H1 (cell line): ENCODE measurements at regions not wholly inside any gene's neighbourhood (a gene's known extent, or its start where the extent isn't known, plus 50 kb on each side); places are given as distances from the start of the nearest gene placed in this dataset.

Experiments used
- CTCF ChIA-PET: fragments of 300-600 bp; sonication (Branson Sonifier 250); formaldehyde crosslinking; loops from one replicate; lab custom pipeline; 2021; ENCODE audit not compliant: partially characterized antibody; lab: Charles Lee
- POLR2A ChIA-PET: fragments of 300-600 bp; sonication (Branson Sonifier 250); formaldehyde crosslinking; loops from one replicate; lab custom pipeline; 2021; ENCODE audit warnings: inconsistent platforms; ENCODE audit not compliant: partially characterized antibody; lab: Charles Lee
- DNase-seq, 2 experiments: peaks; one replicate each; pipeline versions ENCODE4 v3.0.0 to v3.0.0-alpha.2; 2010 to 2022; ENCODE audit warnings: low spot score in 2 of 2, low read depth in 1 of 2, mixed read lengths in 1 of 2
- FAIRE-seq: peaks from 2 replicates; lab custom pipeline; 2011; peaks lifted over from hg19 to GRCh38; lab: Jason Lieb, UNC
- H2AFZ ChIP-seq: 2 replicates; pipeline ENCODE4 v1.8.1; 2012; ENCODE audit warnings: low read length, inconsistent platforms
- H2AK5ac ChIP-seq: 2 replicates; pipeline ENCODE4 v1.6.1; 2013; ENCODE audit warnings: low read depth, low read length
- H2BK120ac ChIP-seq: replicated peaks from 2 replicates; pipeline ENCODE3; 2013; ENCODE audit warnings: low read depth, low read length, inconsistent platforms
- H2BK12ac ChIP-seq: 2 replicates; pipeline ENCODE4 v1.6.1; 2013; ENCODE audit warnings: low read depth, low read length
- H2BK15ac ChIP-seq: 2 replicates; pipeline ENCODE4 v1.6.1; 2013; ENCODE audit warnings: low read length
- H2BK20ac ChIP-seq: 2 replicates; pipeline ENCODE4 v1.6.1; 2013; ENCODE audit warnings: low read length
- H2BK5ac ChIP-seq: 2 replicates; pipeline ENCODE4 v1.6.1; 2013; ENCODE audit warnings: low read depth, low read length
- H3K14ac ChIP-seq: 2 replicates; pipeline ENCODE4 v1.6.1; 2013; ENCODE audit warnings: inconsistent platforms; ENCODE audit not compliant: insufficient read length
- H3K18ac ChIP-seq: 2 replicates; pipeline ENCODE4 v1.6.1; 2013; ENCODE audit warnings: low read length; ENCODE audit errors: extremely low read depth
- H3K23ac ChIP-seq: 2 replicates; pipeline ENCODE4 v1.6.1; 2013; ENCODE audit warnings: inconsistent platforms; ENCODE audit not compliant: insufficient read length
- H3K23me2 ChIP-seq: 2 replicates; pipeline ENCODE4 v1.6.1; 2013; ENCODE audit warnings: low read depth, low read length
- H3K27ac ChIP-seq: 2 replicates; pipeline ENCODE4 v1.6.1; 2011; ENCODE audit warnings: low read depth, low read length, inconsistent platforms
- H3K27me3 ChIP-seq, 4 experiments: replicated peaks in 1 of 4; 1 replicate in 1 of 4; 2 replicates in 3 of 4; pipeline versions ENCODE4 v1.6.1 to v1.8.1; 2011 to 2013; ENCODE audit warnings: low read length in 3 of 4, mild to moderate bottlenecking in 3 of 4, inconsistent platforms in 2 of 4, mixed read lengths in 2 of 4, moderate library complexity in 1 of 4; ENCODE audit not compliant: control insufficient read depth in 3 of 4, insufficient read depth in 3 of 4; ENCODE audit errors: extremely low read depth in 1 of 4
- H3K36me3 ChIP-seq, 4 experiments: 2 replicates each; pipeline versions ENCODE4 v1.6.1 to v1.8.1; 2011 to 2013; ENCODE audit warnings: mild to moderate bottlenecking in 4 of 4, low read length in 3 of 4, moderate library complexity in 2 of 4, control low read depth in 1 of 4, inconsistent platforms in 1 of 4; ENCODE audit not compliant: insufficient read depth in 4 of 4, control insufficient read depth in 2 of 4
- H3K4ac ChIP-seq: replicated peaks from 2 replicates; pipeline ENCODE3; 2013; ENCODE audit warnings: low read length, low read depth, mixed read lengths, inconsistent platforms; ENCODE audit not compliant: insufficient read length
- H3K4me1 ChIP-seq, 4 experiments: replicated peaks in 1 of 4; 1 replicate in 1 of 4; 2 replicates in 3 of 4; pipeline versions ENCODE4 v1.6.1 to v1.8.1; 2011 to 2013; ENCODE audit warnings: low read length in 3 of 4, inconsistent platforms in 2 of 4, mixed read lengths in 1 of 4; ENCODE audit not compliant: insufficient read depth in 4 of 4, control insufficient read depth in 3 of 4
- H3K4me2 ChIP-seq, 2 experiments: 2 replicates each; pipeline versions ENCODE4 v1.6.1 to v1.8.1; 2011 to 2013; ENCODE audit warnings: low read depth in 2 of 2, low read length in 2 of 2, control low read depth in 1 of 2, inconsistent platforms in 1 of 2, mild to moderate bottlenecking in 1 of 2; ENCODE audit not compliant: insufficient read depth in 1 of 2
- H3K4me3 ChIP-seq, 4 experiments: fragments of 200-600, 300-600 bp in 1 of 4; sonication (generic), shearing (Covaris generic), sonication (Bioruptor Twin) in 1 of 4; 2 replicates each; pipeline versions ENCODE4 v1.5.1 to v1.8.1; 2011 to 2016; ENCODE audit warnings: low read length in 4 of 4, low read depth in 3 of 4, control low read depth in 2 of 4, inconsistent platforms in 2 of 4, mild to moderate bottlenecking in 2 of 4, mixed read lengths in 1 of 4, moderate library complexity in 1 of 4; ENCODE audit not compliant: insufficient read depth in 2 of 4; ENCODE audit errors: extremely low read depth in 1 of 4
- H3K56ac ChIP-seq: replicated peaks from 2 replicates; pipeline ENCODE3; 2013; ENCODE audit warnings: low read depth, mild to moderate bottlenecking, mixed read lengths, low read length, inconsistent platforms; ENCODE audit not compliant: insufficient read length
- H3K79me1 ChIP-seq: 2 replicates; pipeline ENCODE4 v1.6.1; 2013; ENCODE audit warnings: low read depth, low read length, control low read depth
- H3K79me2 ChIP-seq, 2 experiments: 2 replicates each; pipeline versions ENCODE4 v1.6.1 to v1.8.1; 2012 to 2013; ENCODE audit warnings: low read length in 2 of 2, mild to moderate bottlenecking in 2 of 2, inconsistent platforms in 1 of 2; ENCODE audit not compliant: insufficient read depth in 2 of 2, control insufficient read depth in 1 of 2
- H3K9ac ChIP-seq, 4 experiments: replicated peaks in 1 of 4; 1 replicate in 1 of 4; 2 replicates in 3 of 4; pipeline versions ENCODE4 v1.6.1 to v1.8.1; 2011 to 2013; ENCODE audit warnings: low read depth in 3 of 4, low read length in 3 of 4, control low read depth in 2 of 4, mild to moderate bottlenecking in 2 of 4, moderate library complexity in 2 of 4, inconsistent platforms in 1 of 4; ENCODE audit errors: extremely low read depth in 1 of 4
- H3K9me3 ChIP-seq, 2 experiments: 2 replicates each; pipeline versions ENCODE4 v1.6.1 to v1.8.1; 2012 to 2013; ENCODE audit warnings: mild to moderate bottlenecking in 2 of 2, moderate library complexity in 2 of 2, control low read depth in 1 of 2, inconsistent platforms in 1 of 2, low read depth in 1 of 2, low read length in 1 of 2, mixed read lengths in 1 of 2; ENCODE audit not compliant: insufficient read depth in 2 of 2
- H4K20me1 ChIP-seq, 2 experiments: replicated peaks in 1 of 2; 2 replicates each; pipeline versions ENCODE3 to v1.8.1; 2011 to 2013; ENCODE audit warnings: inconsistent platforms in 2 of 2, low read length in 2 of 2, mild to moderate bottlenecking in 1 of 2; ENCODE audit not compliant: insufficient read depth in 2 of 2, control insufficient read depth in 1 of 2
- H4K5ac ChIP-seq: 2 replicates; pipeline ENCODE4 v1.6.1; 2013; ENCODE audit warnings: low read length, low read depth, mixed read lengths, inconsistent platforms; ENCODE audit not compliant: insufficient read length
- H4K8ac ChIP-seq: 2 replicates; pipeline ENCODE4 v1.8.0; 2013; ENCODE audit warnings: mild to moderate bottlenecking, moderate library complexity, low read length, inconsistent platforms; ENCODE audit not compliant: insufficient read depth; ENCODE audit errors: extremely low read depth
- H4K91ac ChIP-seq: replicated peaks from 2 replicates; pipeline ENCODE3; 2013; ENCODE audit warnings: low read length, mixed read lengths, inconsistent platforms; ENCODE audit not compliant: insufficient read length
- JUND ChIP-seq: IDR thresholded peaks from 2 replicates; pipeline ENCODE4 v1.6.1; 2011; ENCODE audit warnings: mild to moderate bottlenecking, improper control_type of control experiment, low read length
- WGBS, 2 experiments: shearing (Covaris generic) in 1 of 2; methylation state at CpG; one replicate each; pipeline versions ENCODE4 v1.1.6 to v1.1.7; 2013 to 2015; ENCODE audit warnings: low lambda C conversion rate in 2 of 2, mixed read lengths in 2 of 2, inconsistent platforms in 1 of 2, low coverage in 1 of 2, missing lambda C conversion rate in 1 of 2; ENCODE audit not compliant: insufficient replicate concordance in 2 of 2, insufficient coverage in 1 of 2, insufficient read length in 1 of 2; ENCODE audit errors: extremely low coverage in 1 of 2, missing lambda C conversion rate in 1 of 2; 5-methylcytosine and 5-hydroxymethylcytosine counted together

DNA sequence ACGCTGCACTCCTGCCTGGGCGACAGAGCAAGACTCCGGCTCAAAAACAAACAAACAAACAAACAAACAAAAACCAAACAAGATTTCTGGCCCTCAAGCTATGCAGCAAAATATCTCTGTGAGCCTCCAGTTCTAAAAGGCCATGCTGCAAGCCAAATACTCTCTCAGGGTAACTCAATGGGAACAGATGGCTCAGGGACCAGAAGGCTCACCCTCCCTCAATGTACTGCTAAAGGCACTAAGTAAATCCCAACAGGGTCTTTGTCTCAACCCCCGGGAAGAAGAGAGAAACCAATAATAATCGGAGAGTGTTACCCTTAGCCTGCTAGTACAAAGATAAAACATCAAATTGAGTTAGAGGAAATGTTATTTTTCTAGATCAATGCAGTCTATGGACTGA lies 119.7 kb upstream of the ZC3H12C start:
- Histone ChIP-seq H3K4me2 (no peak overlapping the region), H3K18ac (no peak overlapping the region)

More for the DNA sequence above, 119.7 kb upstream of the ZC3H12C start:
- no peak overlapping the region for H2BK15ac ChIP-seq
- no peaks in the 10 kb centered on the region for H3K9me3 ChIP-seq
- H3K27me3 ChIP-seq: no peaks in the 10 kb centered on the region
- H3K14ac ChIP-seq: no peak overlapping the region
- no peak overlapping the region for H2BK12ac ChIP-seq
- no peaks in the 10 kb centered on the region for H3K79me2 ChIP-seq
- H3K9ac ChIP-seq: no peak overlapping the region
- no peak overlapping the region for H4K8ac ChIP-seq
- POLR2A ChIA-PET: no interaction called here
- H3K27ac ChIP-seq: no peak overlapping the region
- no peak overlapping the region for H3K56ac ChIP-seq
- H4K5ac ChIP-seq: no peak overlapping the region
- H3K23ac ChIP-seq: no peak overlapping the region
- H2BK5ac ChIP-seq: no peak overlapping the region
- H4K91ac ChIP-seq: no peak overlapping the region
- TF ChIP-seq JUND: no peak
- TF ChIP-seq, all 59 proteins: peak for 0
- FAIRE-seq (no peak), DNase-seq (no peak)
- no peaks in the 10 kb centered on the region for H4K20me1 ChIP-seq
- peaks cover 0 to 6% (median 0%) of the 10 kb centered on the region in 4 experiments; a peak in 1 of 7 replicates for H3K4me1 ChIP-seq
- no peaks in the 10 kb centered on the region; a peak in 1 of 8 replicates for H3K36me3 ChIP-seq
- no peak overlapping the region for H2BK20ac ChIP-seq
- no peaks in the 10 kb centered on the region for H3K23me2 ChIP-seq
- no peak overlapping the region for H3K4ac ChIP-seq
- H2AFZ ChIP-seq: no peak overlapping the region
- H2BK120ac ChIP-seq: no peak overlapping the region
- H3K79me1 ChIP-seq: no peaks in the 10 kb centered on the region
- WGBS, 2 experiments: 93% methylated on average over 5 of the region's 5 CpGs; no CpG with 5 or more reads in 1 of the 2 experiments
- no peak overlapping the region for H3K4me3 ChIP-seq
- no peak overlapping the region for H2AK5ac ChIP-seq
- CTCF ChIA-PET: interaction anchor here (0.6 kb wide), 2 partner anchors 18 to 236 kb away, joined by 3 read pairs; no protein-coding TSS in a partner anchor
